CD4-positive, alpha-beta T cell (primary cell): ENCODE measurements at regions not wholly inside any gene's neighbourhood (a gene's known extent, or its start where the extent isn't known, plus 50 kb on each side); places are given as distances from the start of the nearest gene placed in this dataset.

Experiments
- ATAC-seq: fragments of 200-7000 bp; cut with Tn5 transposase; one replicate; pipeline ENCODE4 v1.10.0; 2022; ENCODE audit warnings: mild to moderate bottlenecking; ENCODE audit not compliant: poor library complexity
- CTCF ChIA-PET: fragments of 350-600 bp; sonication (Branson Sonifier 250); formaldehyde crosslinking; loops from one replicate; lab custom pipeline; 2021; ENCODE audit warnings: antibody characterized with exemption, inconsistent platforms; lab: Charles Lee
- POLR2A ChIA-PET: fragments of 350-600 bp; sonication (Branson Sonifier 250); formaldehyde crosslinking; loops from one replicate; lab custom pipeline; 2021; ENCODE audit warnings: antibody characterized with exemption, inconsistent platforms; lab: Charles Lee
- DNase-seq, 14 experiments: peaks; one replicate each; pipeline ENCODE4 v3.0.0-alpha.2; 2013 to 2020; ENCODE audit warnings: mixed read lengths in 2 of 14
- H3K27ac ChIP-seq, 2 donors: one replicate each; pipeline versions ENCODE4 v1.5.1 to v1.7.0; 2013; ENCODE audit warnings: low read length in 2 of 2, low read depth in 1 of 2, mild to moderate bottlenecking in 1 of 2
- H3K27me3 ChIP-seq, 2 experiments: 1 replicate in 1 of 2; 2 replicates in 1 of 2; pipeline versions ENCODE4 v1.6.1 to v1.7.0; 2013; ENCODE audit warnings: low read length in 2 of 2, control low read depth in 1 of 2, mild to moderate bottlenecking in 1 of 2, moderate library complexity in 1 of 2; ENCODE audit not compliant: insufficient read depth in 2 of 2, control insufficient read depth in 1 of 2
- H3K36me3 ChIP-seq: one replicate; pipeline ENCODE4 v1.6.1; 2013; ENCODE audit warnings: low read length, control low read depth; ENCODE audit not compliant: insufficient read depth
- H3K4me1 ChIP-seq: one replicate; pipeline ENCODE4 v1.6.1; 2013; ENCODE audit warnings: low read length, control low read depth; ENCODE audit not compliant: insufficient read depth
- H3K4me3 ChIP-seq: one replicate; pipeline ENCODE4 v1.5.1; 2013; ENCODE audit warnings: mild to moderate bottlenecking, low read length, moderate library complexity
- H3K9me3 ChIP-seq, 2 experiments: 1 replicate in 1 of 2; 2 replicates in 1 of 2; pipeline versions ENCODE4 v1.6.1 to v1.7.0; 2013; ENCODE audit warnings: low read length in 2 of 2, mild to moderate bottlenecking in 2 of 2, control low read depth in 1 of 2, moderate library complexity in 1 of 2; ENCODE audit not compliant: control insufficient read depth in 1 of 2, insufficient read depth in 1 of 2
- H3K27ac Mint-ChIP-seq: one replicate; pipeline ENCODE4 v1.8.0; 2020; ENCODE audit warnings: mixed read lengths
- H3K27me3 Mint-ChIP-seq: one replicate; pipeline ENCODE4 v1.8.0; 2021; ENCODE audit warnings: mixed read lengths
- H3K36me3 Mint-ChIP-seq: one replicate; pipeline ENCODE4 v1.8.0; 2021; ENCODE audit warnings: low read depth, mixed read lengths
- H3K4me1 Mint-ChIP-seq: one replicate; pipeline ENCODE4 v1.8.0; 2021; ENCODE audit warnings: low read depth, mixed read lengths
- H3K4me3 Mint-ChIP-seq: one replicate; pipeline ENCODE4 v1.8.0; 2020; ENCODE audit warnings: mild to moderate bottlenecking, mixed read lengths
- H3K9me3 Mint-ChIP-seq: one replicate; pipeline ENCODE4 v1.8.0; 2020; ENCODE audit warnings: mixed read lengths
- CTCF ChIP-seq: fragments of 200-600 bp; IDR thresholded peaks from one replicate; pipeline ENCODE4 v1.8.0; 2022; ENCODE audit warnings: antibody characterized with exemption, mild to moderate bottlenecking
- intact Hi-C, 2 experiments: fragments of 100-400 bp; cut with DNase I in 1 of 2; cut with micrococcal nuclease in 1 of 2; formaldehyde crosslinking; loops; one replicate each; pipeline versions ENCODE4 v1.15.1 to v1.9.0; 2023 to 2025; cut with DNase I, micrococcal nuclease

- POLR2A ChIA-PET = no interaction called here
- Histone ChIP-seq H3K27ac (no peak overlapping the region), H3K27me3 (peaks cover 8% of the 10 kb centered on the region in 2 experiments), H3K4me1 (no peaks in the 10 kb centered on the region), H3K9me3 (no peaks in the 10 kb centered on the region), H3K36me3 (no peaks in the 10 kb centered on the region), H3K4me3 (no peak overlapping the region)
- ATAC-seq (no peak), DNase-seq (no peak)
- H3K27me3 Mint-ChIP-seq = peaks cover 56% of the 10 kb centered on the region
- H3K4me3 Mint-ChIP-seq = no peak overlapping the region
- CTCF ChIA-PET = no interaction called here
- H3K36me3 Mint-ChIP-seq = no peaks in the 10 kb centered on the region
- H3K4me1 Mint-ChIP-seq = no peaks in the 10 kb centered on the region
- TF ChIP-seq CTCF = no peak
- no peaks in the 10 kb centered on the region for H3K9me3 Mint-ChIP-seq
- intact Hi-C loops = no loop called here
- H3K27ac Mint-ChIP-seq = no peak overlapping the region
These were observed 358.7 kb downstream of the RRAGC start for GRCh38 chr1:38500891-38501290.

- no peak overlapping the region for H3K27ac Mint-ChIP-seq
- no peak overlapping the region for H3K4me3 Mint-ChIP-seq
- Histone ChIP-seq H3K27me3 (peaks cover 8% of the 10 kb centered on the region in 2 experiments), H3K4me1 (no peaks in the 10 kb centered on the region), H3K27ac (no peak overlapping the region), H3K4me3 (no peak overlapping the region), H3K36me3 (no peaks in the 10 kb centered on the region), H3K9me3 (no peaks in the 10 kb centered on the region)
- ATAC-seq (no peak), DNase-seq (no peak)
- POLR2A ChIA-PET = no interaction called here
- no peaks in the 10 kb centered on the region for H3K4me1 Mint-ChIP-seq
- intact Hi-C loops = no loop called here
- H3K36me3 Mint-ChIP-seq = no peaks in the 10 kb centered on the region
- no peak for TF ChIP-seq CTCF
- CTCF ChIA-PET = no interaction called here
- peaks cover 53% of the 10 kb centered on the region for H3K27me3 Mint-ChIP-seq
- no peaks in the 10 kb centered on the region for H3K9me3 Mint-ChIP-seq
These were observed 359.2 kb downstream of the RRAGC start for GRCh38 chr1:38500352-38500751.

GRCh38 chr1:38498686-38499085 lies 360.9 kb downstream of the RRAGC start:
- H3K9me3 Mint-ChIP-seq = no peaks in the 10 kb centered on the region
- peaks cover 38% of the 10 kb centered on the region for H3K27me3 Mint-ChIP-seq
- no peaks in the 10 kb centered on the region for H3K36me3 Mint-ChIP-seq
- Histone ChIP-seq H3K36me3 (no peaks in the 10 kb centered on the region), H3K4me1 (no peaks in the 10 kb centered on the region), H3K27ac (no peak overlapping the region), H3K4me3 (no peak overlapping the region), H3K27me3 (peaks cover 4% of the 10 kb centered on the region in 2 experiments), H3K9me3 (no peaks in the 10 kb centered on the region)
- TF ChIP-seq CTCF = no peak
- intact Hi-C loops = no loop called here
- no peaks in the 10 kb centered on the region for H3K4me1 Mint-ChIP-seq
- ChIA-PET POLR2A (interaction anchor here (1.1 kb wide), 1 partner anchor 15 kb away, joined by 3 read pairs; no protein-coding TSS in a partner anchor), CTCF (no interaction called here)
- ATAC-seq = no peak
- DNase-seq = no peak
- H3K4me3 Mint-ChIP-seq = no peak overlapping the region
- no peak overlapping the region for H3K27ac Mint-ChIP-seq
